ENCODE measurements at regions not wholly inside any gene's neighbourhood (a gene's known extent, or its start where the extent isn't known, plus 50 kb on each side); places are given as distances from the start of the nearest gene placed in this dataset.

- no peak for DNase-seq
Observed at GRCh38 chr13:40197936-40198595, 468.4 kb downstream of the FOXO1 start.

GRCh38 chr13:40200273-40200978 is 466.0 kb downstream of the FOXO1 start:
- no peak for DNase-seq

GRCh38 chr13:40204246-40204645 is 462.2 kb downstream of the FOXO1 start:
- DNase-seq = no peak

- no peak for DNase-seq
Observed at GRCh38 chr13:40205771-40206240, 460.6 kb downstream of the FOXO1 start.

- no peak for DNase-seq
Observed at GRCh38 chr13:40206241-40207000, 460.0 kb downstream of the FOXO1 start.

- no peak for DNase-seq
Observed at GRCh38 chr13:40207001-40207478, 459.4 kb downstream of the FOXO1 start.

GRCh38 chr13:40208517-40208916 is 457.9 kb downstream of the FOXO1 start:
- no peak for DNase-seq

GRCh38 chr13:40210865-40211585 is 455.4 kb downstream of the FOXO1 start:
- DNase-seq = no peak

- no peak for DNase-seq
Observed at GRCh38 chr13:40211586-40211968, 454.9 kb downstream of the FOXO1 start.

GRCh38 chr13:40213779-40214178 is 452.7 kb downstream of the FOXO1 start:
- DNase-seq = no peak

- no peak for DNase-seq
Observed at GRCh38 chr13:40215311-40215710, 451.1 kb downstream of the FOXO1 start.

- no peak for DNase-seq
Observed at GRCh38 chr13:40215747-40216146, 450.7 kb downstream of the FOXO1 start.

GRCh38 chr13:40217675-40218074 is 448.8 kb downstream of the FOXO1 start:
- DNase-seq = no peak

GRCh38 chr13:40220299-40220935 is 446.0 kb downstream of the FOXO1 start:
- DNase-seq = no peak

GRCh38 chr13:40221131-40221459 is 445.3 kb downstream of the FOXO1 start:
- no peak for DNase-seq

GRCh38 chr13:40221460-40222201 is 444.8 kb downstream of the FOXO1 start:
- no peak for DNase-seq

GRCh38 chr13:40223585-40223984 is 442.9 kb downstream of the FOXO1 start:
- no peak for DNase-seq

- DNase-seq = no peak
Observed at GRCh38 chr13:40228496-40228895, 437.9 kb downstream of the FOXO1 start.

- DNase-seq = no peak
Observed at GRCh38 chr13:40228990-40229389, 437.5 kb downstream of the FOXO1 start.

- DNase-seq = no peak
Observed at GRCh38 chr13:40230833-40231266, 435.6 kb downstream of the FOXO1 start.

GRCh38 chr13:40231311-40231710 is 435.1 kb downstream of the FOXO1 start:
- DNase-seq = no peak

GRCh38 chr13:40231751-40232150 is 434.7 kb downstream of the FOXO1 start:
- no peak for DNase-seq

All from NCI-H1092 (cell line).